Panc1 (cell line): ENCODE measurements at regions not wholly inside any gene's neighbourhood (a gene's known extent, or its start where the extent isn't known, plus 50 kb on each side); places are given as distances from the start of the nearest gene placed in this dataset.

ENCODE experiments used
- ATAC-seq: fragments of 200-7000 bp; cut with Tn5 transposase; 2 replicates; pipeline ENCODE4 v1.9.1; 2020; ENCODE audit warnings: mild to moderate bottlenecking, moderate library complexity
- BruUV-seq: library from RNA; stranded (reverse); fragments of 400-500 nt; replicated peaks from 2 replicates; lab custom pipeline; 2021; lab: Mats Ljungman, UMichigan
- CTCF ChIA-PET: fragments of 300-600 bp; sonication (Branson Sonifier 250); formaldehyde crosslinking; loops from one replicate; lab custom pipeline; 2022; ENCODE audit warnings: antibody characterized with exemption; lab: Charles Lee
- POLR2A ChIA-PET: fragments of 300-600 bp; sonication (Branson Sonifier 250); formaldehyde crosslinking; loops from one replicate; lab custom pipeline; 2022; ENCODE audit warnings: antibody characterized with exemption; lab: Charles Lee
- DNase-seq: peaks from one replicate; pipeline ENCODE4 v3.0.0-alpha.2; 2010; ENCODE audit warnings: low read depth, low spot score
- H3K27ac ChIP-seq: 2 replicates; pipeline ENCODE4 v1.5.1; 2011; ENCODE audit warnings: mild to moderate bottlenecking, low read length, inconsistent platforms
- H3K27me3 ChIP-seq: fragments of 200-500 bp; sonication (Bioruptor generic); 2 replicates; pipeline ENCODE4 v1.6.0; 2014; ENCODE audit warnings: low read length, inconsistent platforms; ENCODE audit not compliant: control insufficient read depth, insufficient read depth
- H3K36me3 ChIP-seq: fragments of 200-500 bp; sonication (Bioruptor generic); 2 replicates; pipeline ENCODE4 v1.5.1; 2014; ENCODE audit warnings: inconsistent platforms, mild to moderate bottlenecking, low read length, moderate library complexity; ENCODE audit not compliant: control insufficient read depth, insufficient read depth
- H3K4me1 ChIP-seq: 2 replicates; pipeline ENCODE4 v1.5.1; 2011; ENCODE audit warnings: inconsistent platforms, mild to moderate bottlenecking, low read length, moderate library complexity; ENCODE audit not compliant: control insufficient read depth, insufficient read depth
- H3K4me3 ChIP-seq, 2 experiments: 2 replicates each; pipeline ENCODE4 v1.5.1; 2011 to 2012; ENCODE audit warnings: low read depth in 2 of 2, low read length in 2 of 2, mild to moderate bottlenecking in 2 of 2, inconsistent platforms in 1 of 2, moderate library complexity in 1 of 2
- H3K9me3 ChIP-seq: fragments of 200-500 bp; sonication (Bioruptor generic); 2 replicates; pipeline ENCODE4 v1.5.1; 2014; ENCODE audit warnings: low read depth, mild to moderate bottlenecking, inconsistent platforms, low read length, moderate library complexity; ENCODE audit not compliant: control insufficient read depth, insufficient read depth
- CTCF ChIP-seq: fragments of 450-650 bp; IDR thresholded peaks from 2 replicates; pipeline ENCODE4 v1.5.1; 2017; ENCODE audit warnings: mild to moderate bottlenecking
- REST ChIP-seq, 2 experiments: IDR thresholded peaks; 2 replicates each; pipeline ENCODE4 v1.6.1; 2011 to 2012; ENCODE audit warnings: low read depth in 2 of 2, control low read depth in 1 of 2, low read length in 1 of 2, mild to moderate bottlenecking in 1 of 2, moderate library complexity in 1 of 2; ENCODE audit not compliant: insufficient read depth in 1 of 2
- SIN3A ChIP-seq: IDR thresholded peaks from 2 replicates; pipeline ENCODE4 v1.6.1; 2012; ENCODE audit warnings: low read depth, mild to moderate bottlenecking, low read length, moderate library complexity, borderline replicate concordance; ENCODE audit not compliant: insufficient read depth
- TCF7L2 ChIP-seq: IDR thresholded peaks from 2 replicates; pipeline ENCODE4 v1.6.1; 2011; ENCODE audit warnings: mild to moderate bottlenecking, low read depth, low read length, inconsistent platforms
- in situ Hi-C: cut with HindIII; loops from 2 replicates; pipeline ENCODE4 v1.10.0; 2016; ENCODE audit warnings: low sequenced_read_pairs, low pct_unique_long_range_greater_than_20kb
- intact Hi-C: fragments of 100-400 bp; cut with micrococcal nuclease; formaldehyde crosslinking; loops from one replicate; pipeline ENCODE4 v1.10.0; 2022; ENCODE audit not compliant: unreplicated experiment

- CTCF ChIA-PET = no interaction called here
- Histone ChIP-seq H3K4me3 (no peak overlapping the region), H3K27me3 (no peaks in the 10 kb centered on the region; the same call in 1 of the 2 replicates), H3K27ac (no peak overlapping the region), H3K36me3 (no peaks in the 10 kb centered on the region), H3K9me3 (no peaks in the 10 kb centered on the region), H3K4me1 (no peaks in the 10 kb centered on the region)
- BruUV-seq = no TSS peak
- no peak for DNase-seq
- no peak for ATAC-seq
- POLR2A ChIA-PET = no interaction called here
- intact Hi-C loops = no loop called here
- TF ChIP-seq CTCF = no peak
- in situ Hi-C loops = no loop called here
These were observed 364.0 kb upstream of the DUSP10 start for GRCh38 chr1:222105861-222106260.

GRCh38 chr1:222105393-222105737 lies 363.5 kb upstream of the DUSP10 start:
- CTCF ChIA-PET = interaction anchor here (0.5 kb wide), 1 partner anchor 287 kb away, joined by 5 read pairs; no protein-coding TSS in a partner anchor
- POLR2A ChIA-PET = no interaction called here
- Histone ChIP-seq H3K9me3 (no peaks in the 10 kb centered on the region), H3K4me1 (no peaks in the 10 kb centered on the region), H3K4me3 (no peak overlapping the region), H3K27me3 (no peaks in the 10 kb centered on the region; the same call in 1 of the 2 replicates), H3K27ac (no peak overlapping the region), H3K36me3 (no peaks in the 10 kb centered on the region)
- no peak for TF ChIP-seq CTCF
- TF ChIP-seq TCF7L2 = no peak
- in situ Hi-C loops = no loop called here
- BruUV-seq = no TSS peak
- ATAC-seq (no peak), DNase-seq (no peak)
- intact Hi-C loops = no loop called here

- Histone ChIP-seq H3K27ac (no peak overlapping the region), H3K4me1 (no peaks in the 10 kb centered on the region), H3K27me3 (no peaks in the 10 kb centered on the region; the same call in 1 of the 2 replicates), H3K4me3 (no peak overlapping the region), H3K36me3 (no peaks in the 10 kb centered on the region), H3K9me3 (no peaks in the 10 kb centered on the region)
- BruUV-seq = no TSS peak
- TF ChIP-seq REST (IDR thresholded peaks at IDR 0.05; ENCODE audit: insufficient read depth in 1 of 2, low read depth in 2 of 2, low read length in 1 of 2) (no peak), SIN3A (no peak)
- DNase-seq (no peak), ATAC-seq (no peak)
- intact Hi-C loops = no loop called here
- POLR2A ChIA-PET = no interaction called here
- CTCF ChIA-PET = interaction anchor here (0.5 kb wide), 1 partner anchor 287 kb away, joined by 5 read pairs; no protein-coding TSS in a partner anchor
- in situ Hi-C loops = no loop called here
These were observed 363.0 kb upstream of the DUSP10 start for GRCh38 chr1:222104694-222105392.
